ENCODE measurements at regions not wholly inside any gene's neighbourhood (a gene's known extent, or its start where the extent isn't known, plus 50 kb on each side); places are given as distances from the start of the nearest gene placed in this dataset.

- no peak for DNase-seq
- Histone ChIP-seq H3K27ac (ENCODE audit: low read depth, low read length) (no peak overlapping the region), H3K4me3 (ENCODE audit: low read length) (no peak overlapping the region), H3K27me3 (ENCODE audit: control insufficient read depth in 2 of 2, insufficient read depth in 2 of 2, low read length in 2 of 2) (no peaks in the 10 kb centered on the region), H3K36me3 (ENCODE audit: control insufficient read depth in 2 of 3, insufficient read depth in 3 of 3, low read length in 3 of 3) (no peaks in the 10 kb centered on the region), H3K4me1 (ENCODE audit: control insufficient read depth in 2 of 2, insufficient read depth in 2 of 2, low read length in 2 of 2) (no peaks in the 10 kb centered on the region), H3K9me3 (ENCODE audit: control insufficient read depth in 2 of 3, low read length in 3 of 3) (no peaks in the 10 kb centered on the region)
- ATAC-seq: no peak
- POLR2A ChIA-PET: no interaction called here
- H3K4me3 Mint-ChIP-seq: no peak overlapping the region
- intact Hi-C loops (cut with micrococcal nuclease): loop anchor here in 1 of 2 donors (10.0 kb wide), 1 partner anchor 220 kb away; no protein-coding TSS in a partner anchor
- H3K4me1 Mint-ChIP-seq: no peaks in the 10 kb centered on the region
- no peak overlapping the region for H3K27ac Mint-ChIP-seq
- no peaks in the 10 kb centered on the region for H3K9me3 Mint-ChIP-seq
- CTCF ChIA-PET: interaction anchor here (0.7 kb wide), 1 partner anchor 1322 kb away, joined by 4 read pairs; no protein-coding TSS in a partner anchor
- H3K27me3 Mint-ChIP-seq: peaks cover 3 to 19% (median 8%) of the 10 kb centered on the region in 5 donors
- H3K36me3 Mint-ChIP-seq: no peaks in the 10 kb centered on the region
These were observed 93.5 kb downstream of the PUS7L start for GRCh38 chr12:43665091-43665490.

- H3K36me3 Mint-ChIP-seq: no peaks in the 10 kb centered on the region
- Histone ChIP-seq H3K27ac (ENCODE audit: low read depth, low read length) (no peak overlapping the region), H3K27me3 (ENCODE audit: control insufficient read depth in 2 of 2, insufficient read depth in 2 of 2, low read length in 2 of 2) (no peaks in the 10 kb centered on the region), H3K4me3 (ENCODE audit: low read length) (no peak overlapping the region), H3K4me1 (ENCODE audit: control insufficient read depth in 2 of 2, insufficient read depth in 2 of 2, low read length in 2 of 2) (no peaks in the 10 kb centered on the region), H3K36me3 (ENCODE audit: control insufficient read depth in 2 of 3, insufficient read depth in 3 of 3, low read length in 3 of 3) (no peaks in the 10 kb centered on the region), H3K9me3 (ENCODE audit: control insufficient read depth in 2 of 3, low read length in 3 of 3) (no peaks in the 10 kb centered on the region)
- H3K27me3 Mint-ChIP-seq: peaks cover 3 to 16% (median 6%) of the 10 kb centered on the region in 5 donors
- no peaks in the 10 kb centered on the region for H3K4me1 Mint-ChIP-seq
- intact Hi-C loops (cut with micrococcal nuclease): loop anchor here in 1 of 2 donors (10.0 kb wide), 1 partner anchor 222 kb away; no protein-coding TSS in a partner anchor
- no peak for ATAC-seq
- no peak overlapping the region for H3K4me3 Mint-ChIP-seq
- ChIA-PET POLR2A (interaction anchor here (0.7 kb wide), 1 partner anchor 23 kb away, joined by 3 read pairs; no protein-coding TSS in a partner anchor), CTCF (no interaction called here)
- no peak for DNase-seq
- no peaks in the 10 kb centered on the region for H3K9me3 Mint-ChIP-seq
- H3K27ac Mint-ChIP-seq: no peak overlapping the region
These were observed 95.9 kb downstream of the PUS7L start for GRCh38 chr12:43662736-43663135.

- no peak overlapping the region for H3K4me3 ChIP-seq (ENCODE audit: low read length)
- no peaks in the 10 kb centered on the region for H3K36me3 ChIP-seq (ENCODE audit: control insufficient read depth in 2 of 3, insufficient read depth in 3 of 3, low read length in 3 of 3)
- ATAC-seq (no peak), DNase-seq (no peak)
- ChIA-PET POLR2A (no interaction called here), CTCF (no interaction called here)
- H3K4me1 ChIP-seq (ENCODE audit: control insufficient read depth in 2 of 2, insufficient read depth in 2 of 2, low read length in 2 of 2): no peaks in the 10 kb centered on the region
- H3K9me3 ChIP-seq (ENCODE audit: control insufficient read depth in 2 of 3, low read length in 3 of 3): no peaks in the 10 kb centered on the region
- no peaks in the 10 kb centered on the region for H3K4me1 Mint-ChIP-seq
- H3K36me3 Mint-ChIP-seq: no peaks in the 10 kb centered on the region
- H3K27me3 ChIP-seq (ENCODE audit: control insufficient read depth in 2 of 2, insufficient read depth in 2 of 2, low read length in 2 of 2): no peaks in the 10 kb centered on the region
- H3K27ac Mint-ChIP-seq: no peak overlapping the region
- H3K27me3 Mint-ChIP-seq: peaks cover 0 to 14% (median 4%) of the 10 kb centered on the region in 5 donors
- H3K27ac ChIP-seq (ENCODE audit: low read depth, low read length): no peak overlapping the region
- no peak overlapping the region for H3K4me3 Mint-ChIP-seq
- intact Hi-C loops (cut with micrococcal nuclease): no loop called here
- H3K9me3 Mint-ChIP-seq: peaks cover 0 to 4% (median 0%) of the 10 kb centered on the region in 11 donors
These were observed 103.0 kb downstream of the PUS7L start for GRCh38 chr12:43655586-43655985.

GRCh38 chr12:43653917-43654316 is 101.9 kb upstream of the ADAMTS20 start:
- no peak overlapping the region for H3K4me3 ChIP-seq (ENCODE audit: low read length)
- H3K9me3 ChIP-seq (ENCODE audit: control insufficient read depth in 2 of 3, low read length in 3 of 3): no peaks in the 10 kb centered on the region
- H3K36me3 Mint-ChIP-seq: no peaks in the 10 kb centered on the region
- DNase-seq: no peak
- no peaks in the 10 kb centered on the region for H3K36me3 ChIP-seq (ENCODE audit: control insufficient read depth in 2 of 3, insufficient read depth in 3 of 3, low read length in 3 of 3)
- no peak overlapping the region for H3K4me3 Mint-ChIP-seq
- peaks cover 0 to 4% (median 0%) of the 10 kb centered on the region in 11 donors for H3K9me3 Mint-ChIP-seq
- intact Hi-C loops (cut with micrococcal nuclease): no loop called here
- ChIA-PET CTCF (no interaction called here), POLR2A (no interaction called here)
- H3K4me1 Mint-ChIP-seq: no peaks in the 10 kb centered on the region
- no peaks in the 10 kb centered on the region for H3K4me1 ChIP-seq (ENCODE audit: control insufficient read depth in 2 of 2, insufficient read depth in 2 of 2, low read length in 2 of 2)
- no peaks in the 10 kb centered on the region for H3K27me3 ChIP-seq (ENCODE audit: control insufficient read depth in 2 of 2, insufficient read depth in 2 of 2, low read length in 2 of 2)
- H3K27me3 Mint-ChIP-seq: peaks cover 0 to 15% (median 6%) of the 10 kb centered on the region in 5 donors
- ATAC-seq: no peak
- H3K27ac Mint-ChIP-seq: no peak overlapping the region
- H3K27ac ChIP-seq (ENCODE audit: low read depth, low read length): no peak overlapping the region

- H3K27ac Mint-ChIP-seq: no peak overlapping the region
- Histone ChIP-seq H3K27me3 (ENCODE audit: control insufficient read depth in 2 of 2, insufficient read depth in 2 of 2, low read length in 2 of 2) (no peaks in the 10 kb centered on the region), H3K4me1 (ENCODE audit: control insufficient read depth in 2 of 2, insufficient read depth in 2 of 2, low read length in 2 of 2) (no peaks in the 10 kb centered on the region), H3K9me3 (ENCODE audit: control insufficient read depth in 2 of 3, low read length in 3 of 3) (no peaks in the 10 kb centered on the region), H3K4me3 (ENCODE audit: low read length) (no peak overlapping the region), H3K27ac (ENCODE audit: low read depth, low read length) (no peak overlapping the region), H3K36me3 (ENCODE audit: control insufficient read depth in 2 of 3, insufficient read depth in 3 of 3, low read length in 3 of 3) (no peaks in the 10 kb centered on the region)
- H3K4me1 Mint-ChIP-seq: no peaks in the 10 kb centered on the region
- ChIA-PET POLR2A (no interaction called here), CTCF (no interaction called here)
- DNase-seq: no peak
- intact Hi-C loops (cut with micrococcal nuclease): no loop called here
- no peak for ATAC-seq
- H3K36me3 Mint-ChIP-seq: no peaks in the 10 kb centered on the region
- peaks cover 0 to 4% (median 0%) of the 10 kb centered on the region in 11 donors for H3K9me3 Mint-ChIP-seq
- no peak overlapping the region for H3K4me3 Mint-ChIP-seq
- H3K27me3 Mint-ChIP-seq: peaks cover 0 to 14% (median 6%) of the 10 kb centered on the region in 5 donors
These were observed 101.4 kb upstream of the ADAMTS20 start for GRCh38 chr12:43653289-43653915.

GRCh38 chr12:43648636-43649035 is 96.6 kb upstream of the ADAMTS20 start:
- Histone ChIP-seq H3K4me1 (ENCODE audit: control insufficient read depth in 2 of 2, insufficient read depth in 2 of 2, low read length in 2 of 2) (no peaks in the 10 kb centered on the region), H3K9me3 (ENCODE audit: control insufficient read depth in 2 of 3, low read length in 3 of 3) (no peaks in the 10 kb centered on the region), H3K4me3 (ENCODE audit: low read length) (no peak overlapping the region), H3K27me3 (ENCODE audit: control insufficient read depth in 2 of 2, insufficient read depth in 2 of 2, low read length in 2 of 2) (no peaks in the 10 kb centered on the region), H3K27ac (ENCODE audit: low read depth, low read length) (no peak overlapping the region), H3K36me3 (ENCODE audit: control insufficient read depth in 2 of 3, insufficient read depth in 3 of 3, low read length in 3 of 3) (no peaks in the 10 kb centered on the region)
- H3K9me3 Mint-ChIP-seq: no peaks in the 10 kb centered on the region
- no peaks in the 10 kb centered on the region for H3K36me3 Mint-ChIP-seq
- no peak overlapping the region for H3K4me3 Mint-ChIP-seq
- POLR2A ChIA-PET: no interaction called here
- DNase-seq: no peak
- H3K27me3 Mint-ChIP-seq: peaks cover 0 to 22% (median 10%) of the 10 kb centered on the region in 5 donors
- no peak overlapping the region for H3K27ac Mint-ChIP-seq
- intact Hi-C loops (cut with micrococcal nuclease): no loop called here
- no peak for ATAC-seq
- no peaks in the 10 kb centered on the region for H3K4me1 Mint-ChIP-seq
- CTCF ChIA-PET: no interaction called here

- Histone ChIP-seq H3K4me1 (ENCODE audit: control insufficient read depth in 2 of 2, insufficient read depth in 2 of 2, low read length in 2 of 2) (no peaks in the 10 kb centered on the region), H3K36me3 (ENCODE audit: control insufficient read depth in 2 of 3, insufficient read depth in 3 of 3, low read length in 3 of 3) (no peaks in the 10 kb centered on the region), H3K27ac (ENCODE audit: low read depth, low read length) (no peak overlapping the region), H3K27me3 (ENCODE audit: control insufficient read depth in 2 of 2, insufficient read depth in 2 of 2, low read length in 2 of 2) (no peaks in the 10 kb centered on the region), H3K4me3 (ENCODE audit: low read length) (no peak overlapping the region), H3K9me3 (ENCODE audit: control insufficient read depth in 2 of 3, low read length in 3 of 3) (no peaks in the 10 kb centered on the region)
- DNase-seq (no peak), ATAC-seq (no peak)
- intact Hi-C loops (cut with micrococcal nuclease): no loop called here
- Mint-ChIP-seq H3K27ac (no peak overlapping the region), H3K27me3 (peaks cover 0 to 30% (median 28%) of the 10 kb centered on the region in 5 donors), H3K9me3 (peaks cover 0 to 11% (median 0%) of the 10 kb centered on the region in 11 donors), H3K4me1 (no peaks in the 10 kb centered on the region), H3K4me3 (no peak overlapping the region), H3K36me3 (peaks cover 0 to 7% (median 0%) of the 10 kb centered on the region in 5 donors)
- ChIA-PET CTCF (no interaction called here), POLR2A (no interaction called here)
These were observed 86.8 kb upstream of the ADAMTS20 start for GRCh38 chr12:43638806-43639205.

All from naive thymus-derived CD4-positive, alpha-beta T cell (primary cell).